CD4-positive, CD25-positive, alpha-beta regulatory T cell (primary cell): ENCODE measurements at regions not wholly inside any gene's neighbourhood (a gene's known extent, or its start where the extent isn't known, plus 50 kb on each side); places are given as distances from the start of the nearest gene placed in this dataset.

Experiments used
- ATAC-seq, 2 donors: fragments of 150-1000 bp; cut with Tn5 transposase; one replicate each; pipeline ENCODE4 v1.10.0; 2021; ENCODE audit warnings: low read depth in 2 of 2, moderate number of reproducible peaks in 2 of 2, moderate library complexity in 1 of 2
- DNase-seq, 3 donors: peaks; one replicate each; pipeline versions ENCODE4 v3.0.0 to v3.0.0-alpha.2; 2012 to 2022; ENCODE audit warnings: mixed read lengths in 1 of 3
- H3K27ac ChIP-seq: one replicate; pipeline ENCODE4 v1.7.0; 2013; ENCODE audit warnings: mild to moderate bottlenecking, low read length; ENCODE audit not compliant: insufficient read depth, poor library complexity, severe bottlenecking
- H3K27me3 ChIP-seq: one replicate; pipeline ENCODE4 v1.7.0; 2013; ENCODE audit warnings: low read length; ENCODE audit not compliant: control insufficient read depth, insufficient read depth
- H3K36me3 ChIP-seq: one replicate; pipeline ENCODE4 v1.7.0; 2013; ENCODE audit warnings: mild to moderate bottlenecking, low read length, moderate library complexity; ENCODE audit not compliant: control insufficient read depth, insufficient read depth
- H3K4me1 ChIP-seq: 2 replicates; pipeline ENCODE4 v1.7.0; 2013; ENCODE audit warnings: mild to moderate bottlenecking, low read length; ENCODE audit not compliant: insufficient read depth, control insufficient read depth, poor library complexity, severe bottlenecking
- H3K4me3 ChIP-seq: one replicate; pipeline ENCODE4 v1.7.0; 2013; ENCODE audit warnings: low read depth, mild to moderate bottlenecking, low read length, moderate library complexity
- H3K9me3 ChIP-seq, 2 experiments: 1 replicate in 1 of 2; 2 replicates in 1 of 2; pipeline ENCODE4 v1.7.0; 2013; ENCODE audit warnings: low read length in 2 of 2, mild to moderate bottlenecking in 1 of 2, moderate library complexity in 1 of 2; ENCODE audit not compliant: control insufficient read depth in 2 of 2
- H3K27ac Mint-ChIP-seq, 3 donors: one replicate each; pipeline ENCODE4 v1.8.0; 2020 to 2022; ENCODE audit warnings: mild to moderate bottlenecking in 3 of 3, mixed read lengths in 3 of 3, moderate library complexity in 2 of 3
- H3K27me3 Mint-ChIP-seq: one replicate; pipeline ENCODE4 v1.8.0; 2022; ENCODE audit warnings: mild to moderate bottlenecking, mixed read lengths
- H3K36me3 Mint-ChIP-seq: one replicate; pipeline ENCODE4 v1.8.0; 2020; ENCODE audit warnings: mixed read lengths
- H3K4me1 Mint-ChIP-seq, 4 donors: one replicate each; pipeline ENCODE4 v1.8.0; 2020 to 2022; ENCODE audit warnings: mixed read lengths in 4 of 4, mild to moderate bottlenecking in 1 of 4
- H3K4me3 Mint-ChIP-seq, 4 donors: one replicate each; pipeline ENCODE4 v1.8.0; 2020 to 2022; ENCODE audit warnings: mild to moderate bottlenecking in 4 of 4, mixed read lengths in 4 of 4, moderate library complexity in 3 of 4
- H3K9me3 Mint-ChIP-seq, 7 donors: one replicate each; pipeline ENCODE4 v1.8.0; 2020 to 2022; ENCODE audit warnings: mixed read lengths in 7 of 7, mild to moderate bottlenecking in 3 of 7, moderate library complexity in 2 of 7

- Mint-ChIP-seq H3K9me3 (peaks cover 0 to 8% (median 0%) of the 10 kb centered on the region in 7 donors), H3K4me3 (no peak overlapping the region), H3K27ac (no peak overlapping the region), H3K27me3 (no peaks in the 10 kb centered on the region), H3K36me3 (no peaks in the 10 kb centered on the region), H3K4me1 (no peaks in the 10 kb centered on the region)
- Histone ChIP-seq H3K9me3 (no peaks in the 10 kb centered on the region), H3K4me1 (no peaks in the 10 kb centered on the region), H3K27ac (no peak overlapping the region), H3K27me3 (no peaks in the 10 kb centered on the region), H3K4me3 (no peak overlapping the region), H3K36me3 (no peaks in the 10 kb centered on the region)
- no peak for ATAC-seq
- DNase-seq, result no peak
Observed at GRCh38 chr3:36219398-36219797, 160.9 kb upstream of the STAC start.

- Mint-ChIP-seq H3K4me1 (no peaks in the 10 kb centered on the region), H3K27ac (no peak overlapping the region), H3K9me3 (peaks cover 0 to 8% (median 0%) of the 10 kb centered on the region in 7 donors), H3K36me3 (no peaks in the 10 kb centered on the region), H3K27me3 (no peaks in the 10 kb centered on the region), H3K4me3 (no peak overlapping the region)
- no peaks in the 10 kb centered on the region for H3K4me1 ChIP-seq
- H3K27ac ChIP-seq, result no peak overlapping the region
- no peak for DNase-seq
- no peaks in the 10 kb centered on the region for H3K9me3 ChIP-seq
- H3K4me3 ChIP-seq, result no peak overlapping the region
- H3K27me3 ChIP-seq, result no peaks in the 10 kb centered on the region
- H3K36me3 ChIP-seq, result no peaks in the 10 kb centered on the region
- no peak for ATAC-seq
Observed at GRCh38 chr3:36220173-36220572, 160.1 kb upstream of the STAC start.

- ATAC-seq (no peak), DNase-seq (no peak)
- Mint-ChIP-seq H3K27me3 (no peaks in the 10 kb centered on the region), H3K4me1 (no peaks in the 10 kb centered on the region), H3K36me3 (no peaks in the 10 kb centered on the region), H3K27ac (no peak overlapping the region), H3K9me3 (peaks cover 0 to 8% (median 0%) of the 10 kb centered on the region in 7 donors), H3K4me3 (no peak overlapping the region)
- H3K27ac ChIP-seq, result no peak overlapping the region
- no peak overlapping the region for H3K4me3 ChIP-seq
- H3K36me3 ChIP-seq, result no peaks in the 10 kb centered on the region
- no peaks in the 10 kb centered on the region for H3K27me3 ChIP-seq
- no peaks in the 10 kb centered on the region for H3K9me3 ChIP-seq
- no peaks in the 10 kb centered on the region for H3K4me1 ChIP-seq
Observed at GRCh38 chr3:36221975-36222374, 158.3 kb upstream of the STAC start.

- Histone ChIP-seq H3K36me3 (no peaks in the 10 kb centered on the region), H3K9me3 (no peaks in the 10 kb centered on the region), H3K4me3 (no peak overlapping the region), H3K27me3 (no peaks in the 10 kb centered on the region), H3K4me1 (no peaks in the 10 kb centered on the region), H3K27ac (no peak overlapping the region)
- peaks cover 0 to 6% (median 3%) of the 10 kb centered on the region in 7 donors for H3K9me3 Mint-ChIP-seq
- no peaks in the 10 kb centered on the region for H3K4me1 Mint-ChIP-seq
- no peak overlapping the region for H3K4me3 Mint-ChIP-seq
- H3K27ac Mint-ChIP-seq, result no peak overlapping the region
- ATAC-seq (no peak), DNase-seq (no peak)
- no peaks in the 10 kb centered on the region for H3K36me3 Mint-ChIP-seq
- no peaks in the 10 kb centered on the region for H3K27me3 Mint-ChIP-seq
Observed at GRCh38 chr3:36227980-36228379, 152.3 kb upstream of the STAC start.

- Histone ChIP-seq H3K36me3 (no peaks in the 10 kb centered on the region), H3K4me1 (no peaks in the 10 kb centered on the region), H3K27ac (no peak overlapping the region), H3K4me3 (no peak overlapping the region), H3K27me3 (no peaks in the 10 kb centered on the region), H3K9me3 (no peaks in the 10 kb centered on the region)
- ATAC-seq (no peak), DNase-seq (no peak)
- Mint-ChIP-seq H3K27me3 (no peaks in the 10 kb centered on the region), H3K36me3 (no peaks in the 10 kb centered on the region), H3K27ac (no peak overlapping the region), H3K4me3 (no peak overlapping the region), H3K9me3 (peaks cover 0 to 10% (median 3%) of the 10 kb centered on the region in 7 donors), H3K4me1 (no peaks in the 10 kb centered on the region)
Observed at GRCh38 chr3:36229496-36229895, 150.8 kb upstream of the STAC start.

- H3K4me1 Mint-ChIP-seq, result no peaks in the 10 kb centered on the region
- no peaks in the 10 kb centered on the region for H3K36me3 Mint-ChIP-seq
- Histone ChIP-seq H3K36me3 (no peaks in the 10 kb centered on the region), H3K9me3 (no peaks in the 10 kb centered on the region), H3K27ac (no peak overlapping the region), H3K27me3 (no peaks in the 10 kb centered on the region), H3K4me3 (no peak overlapping the region), H3K4me1 (no peaks in the 10 kb centered on the region)
- no peak overlapping the region for H3K4me3 Mint-ChIP-seq
- ATAC-seq (no peak), DNase-seq (no peak)
- H3K9me3 Mint-ChIP-seq, result peaks cover 0 to 14% (median 6%) of the 10 kb centered on the region in 7 donors
- H3K27ac Mint-ChIP-seq, result no peak overlapping the region
- no peaks in the 10 kb centered on the region for H3K27me3 Mint-ChIP-seq
Observed at GRCh38 chr3:36232797-36233489, 147.4 kb upstream of the STAC start.

GRCh38 chr3:36244728-36245127 lies 135.6 kb upstream of the STAC start:
- H3K27me3 Mint-ChIP-seq, result no peaks in the 10 kb centered on the region
- ATAC-seq (no peak), DNase-seq (no peak)
- no peak overlapping the region for H3K27ac ChIP-seq
- no peaks in the 10 kb centered on the region for H3K9me3 ChIP-seq
- H3K36me3 ChIP-seq, result no peaks in the 10 kb centered on the region
- no peaks in the 10 kb centered on the region for H3K4me1 ChIP-seq
- no peak overlapping the region for H3K27ac Mint-ChIP-seq
- H3K4me1 Mint-ChIP-seq, result no peaks in the 10 kb centered on the region
- H3K4me3 Mint-ChIP-seq, result no peak overlapping the region
- H3K4me3 ChIP-seq, result no peak overlapping the region
- no peaks in the 10 kb centered on the region for H3K27me3 ChIP-seq
- H3K36me3 Mint-ChIP-seq, result no peaks in the 10 kb centered on the region
- H3K9me3 Mint-ChIP-seq, result peaks cover 0 to 2% (median 0%) of the 10 kb centered on the region in 7 donors

GRCh38 chr3:36248374-36248773 lies 131.9 kb upstream of the STAC start:
- no peak overlapping the region for H3K4me3 ChIP-seq
- Mint-ChIP-seq H3K36me3 (no peaks in the 10 kb centered on the region), H3K4me3 (no peak overlapping the region), H3K9me3 (peaks cover 0 to 16% (median 4%) of the 10 kb centered on the region in 7 donors), H3K4me1 (no peaks in the 10 kb centered on the region), H3K27me3 (no peaks in the 10 kb centered on the region), H3K27ac (no peak overlapping the region)
- no peaks in the 10 kb centered on the region for H3K9me3 ChIP-seq
- ATAC-seq (no peak), DNase-seq (no peak)
- no peaks in the 10 kb centered on the region for H3K4me1 ChIP-seq
- no peaks in the 10 kb centered on the region for H3K36me3 ChIP-seq
- H3K27ac ChIP-seq, result no peak overlapping the region
- H3K27me3 ChIP-seq, result no peaks in the 10 kb centered on the region
